ENCODE measurements at regions not wholly inside any gene's neighbourhood (a gene's known extent, or its start where the extent isn't known, plus 50 kb on each side); places are given as distances from the start of the nearest gene placed in this dataset.

DNA sequence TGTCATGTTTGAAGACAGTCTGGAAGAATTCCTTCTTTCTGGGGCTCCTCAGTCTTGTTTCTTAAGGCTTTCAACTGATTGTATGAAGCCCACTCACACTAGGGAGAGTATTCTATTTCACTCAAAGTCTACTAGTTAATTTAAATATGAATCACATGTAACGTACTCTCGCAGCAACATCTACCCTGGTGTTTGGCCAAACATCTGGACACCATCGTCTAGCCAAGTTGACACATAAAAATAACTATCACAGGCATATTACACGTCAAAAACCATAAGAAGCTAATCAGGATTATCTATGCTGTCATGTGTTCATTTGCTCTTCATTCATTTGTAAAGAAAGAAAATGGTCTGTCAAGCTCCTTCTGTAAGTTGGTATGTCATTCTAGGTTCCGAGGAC, 787.4 kb downstream of the KCNJ2 start:
- no peak overlapping the region for H3K4me2 ChIP-seq
- FAIRE-seq (no peak), ATAC-seq (no peak), DNase-seq (ENCODE audit: low read depth in 1 of 2, low spot score in 1 of 2) (no peak)
- ChIA-PET CTCF (no interaction called here), POLR2A (no interaction called here)
- no peak for TF ChIP-seq SMC3 (IDR thresholded peaks at IDR 0.05)
- TF ChIP-seq SREBF2 (IDR thresholded peaks at IDR 0.05) = no peak
- TF ChIP-seq KDM1A (IDR thresholded peaks at IDR 0.05; ENCODE audit: low read depth) = no peak
- TF ChIP-seq RCOR1 (IDR thresholded peaks at IDR 0.05; ENCODE audit: low read depth, low read length) = no peak
- TF ChIP-seq CBX8 (IDR thresholded peaks at IDR 0.05) = no peak
- no peak for TF ChIP-seq TFCP2L1 (CRISPR knock-in tag; IDR thresholded peaks at IDR 0.05)
- TF ChIP-seq, protein P1, sequence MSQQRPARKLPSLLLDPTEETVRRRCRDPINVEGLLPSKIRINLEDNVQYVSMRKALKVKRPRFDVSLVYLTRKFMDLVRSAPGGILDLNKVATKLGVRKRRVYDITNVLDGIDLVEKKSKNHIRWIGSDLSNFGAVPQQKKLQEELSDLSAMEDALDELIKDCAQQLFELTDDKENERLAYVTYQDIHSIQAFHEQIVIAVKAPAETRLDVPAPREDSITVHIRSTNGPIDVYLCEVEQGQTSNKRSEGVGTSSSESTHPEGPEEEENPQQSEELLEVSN (IDR thresholded peaks at IDR 0.05; ENCODE audit: borderline replicate concordance, low read depth) = no peak
- TF ChIP-seq JUN (IDR thresholded peaks at IDR 0.05) = no peak
- peaks cover 3% of the 10 kb centered on the region; the same call in 2 of the 3 replicates for H3K9me3 ChIP-seq
- no peak overlapping the region for H3K27ac ChIP-seq
- no peaks in the 10 kb centered on the region for H3K4me1 ChIP-seq
- H3K4me3 ChIP-seq = no peak overlapping the region
- 29% methylated on average over 5 of the region's 5 CpGs for WGBS (ENCODE audit: missing lambda C conversion rate)

DNA sequence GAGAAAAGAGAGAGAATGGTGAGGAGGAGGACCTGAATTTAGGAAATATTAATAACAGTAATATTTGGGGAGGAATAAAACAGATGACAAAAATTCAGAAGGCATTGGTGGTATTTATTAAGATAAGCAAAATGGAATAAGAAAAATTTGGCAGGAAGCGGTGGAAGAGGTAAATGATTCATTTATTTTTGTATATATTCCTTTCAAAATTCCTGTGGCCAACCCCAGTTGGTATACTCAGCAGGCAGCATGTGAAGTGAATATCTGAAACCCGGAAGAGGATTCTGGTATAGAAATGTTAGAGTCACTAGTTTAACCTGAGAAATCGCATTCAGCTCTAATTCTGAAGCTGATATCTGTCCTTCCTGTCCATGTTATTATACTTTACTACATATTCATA, 792.0 kb downstream of the KCNJ2 start:
- ATAC-seq (no peak), DNase-seq (ENCODE audit: low read depth in 1 of 2, low spot score in 1 of 2) (no peak), FAIRE-seq (no peak)
- TF ChIP-seq HOXB5 (CRISPR knock-in tag; IDR thresholded peaks at IDR 0.05) = no peak
- TF ChIP-seq, protein P1 (IDR thresholded peaks at IDR 0.05; ENCODE audit: borderline replicate concordance, low read depth) = no peak
- TF ChIP-seq, protein P2, sequence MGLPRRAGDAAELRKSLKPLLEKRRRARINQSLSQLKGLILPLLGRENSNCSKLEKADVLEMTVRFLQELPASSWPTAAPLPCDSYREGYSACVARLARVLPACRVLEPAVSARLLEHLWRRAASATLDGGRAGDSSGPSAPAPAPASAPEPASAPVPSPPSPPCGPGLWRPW (IDR thresholded peaks at IDR 0.05) = no peak
- TF ChIP-seq RNF2 (IDR thresholded peaks at IDR 0.05; ENCODE audit: borderline replicate concordance, low read depth) = no peak
- no peak for TF ChIP-seq MAZ (IDR thresholded peaks at IDR 0.05; ENCODE audit: borderline replicate concordance, low read depth, low read length)
- TF ChIP-seq MAFK (IDR thresholded peaks at IDR 0.05; ENCODE audit: partially characterized antibody) = no peak
- no peak for TF ChIP-seq RCOR1 (IDR thresholded peaks at IDR 0.05; ENCODE audit: low read depth, low read length)
- TF ChIP-seq RFX5 (IDR thresholded peaks at IDR 0.05) = no peak
- no peak for TF ChIP-seq MYC (IDR thresholded peaks at IDR 0.05; ENCODE audit: borderline replicate concordance, low read length)
- TF ChIP-seq CHD4 (IDR thresholded peaks at IDR 0.05; ENCODE audit: borderline replicate concordance) = no peak
- TF ChIP-seq HOXA7 (CRISPR knock-in tag; IDR thresholded peaks at IDR 0.05) = no peak
- TF ChIP-seq, protein P3, sequence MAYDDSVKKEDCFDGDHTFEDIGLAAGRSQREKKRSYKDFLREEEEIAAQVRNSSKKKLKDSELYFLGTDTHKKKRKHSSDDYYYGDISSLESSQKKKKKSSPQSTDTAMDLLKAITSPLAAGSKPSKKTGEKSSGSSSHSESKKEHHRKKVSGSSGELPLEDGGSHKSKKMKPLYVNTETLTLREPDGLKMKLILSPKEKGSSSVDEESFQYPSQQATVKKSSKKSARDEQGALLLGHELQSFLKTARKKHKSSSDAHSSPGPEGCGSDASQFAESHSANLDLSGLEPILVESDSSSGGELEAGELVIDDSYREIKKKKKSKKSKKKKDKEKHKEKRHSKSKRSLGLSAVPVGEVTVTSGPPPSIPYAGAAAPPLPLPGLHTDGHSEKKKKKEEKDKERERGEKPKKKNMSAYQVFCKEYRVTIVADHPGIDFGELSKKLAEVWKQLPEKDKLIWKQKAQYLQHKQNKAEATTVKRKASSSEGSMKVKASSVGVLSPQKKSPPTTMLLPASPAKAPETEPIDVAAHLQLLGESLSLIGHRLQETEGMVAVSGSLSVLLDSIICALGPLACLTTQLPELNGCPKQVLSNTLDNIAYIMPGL (CRISPR knock-in tag; IDR thresholded peaks at IDR 0.05; ENCODE audit: borderline replicate concordance) = no peak
- no peak for TF ChIP-seq ZNF302 (CRISPR knock-in tag; IDR thresholded peaks at IDR 0.05)
- TF ChIP-seq POLR2A (IDR thresholded peaks at IDR 0.05; ENCODE audit: low read length) = no peak
- no peak for TF ChIP-seq TP53 (CRISPR knock-in tag; IDR thresholded peaks at IDR 0.05)
- TF ChIP-seq, protein P4, sequence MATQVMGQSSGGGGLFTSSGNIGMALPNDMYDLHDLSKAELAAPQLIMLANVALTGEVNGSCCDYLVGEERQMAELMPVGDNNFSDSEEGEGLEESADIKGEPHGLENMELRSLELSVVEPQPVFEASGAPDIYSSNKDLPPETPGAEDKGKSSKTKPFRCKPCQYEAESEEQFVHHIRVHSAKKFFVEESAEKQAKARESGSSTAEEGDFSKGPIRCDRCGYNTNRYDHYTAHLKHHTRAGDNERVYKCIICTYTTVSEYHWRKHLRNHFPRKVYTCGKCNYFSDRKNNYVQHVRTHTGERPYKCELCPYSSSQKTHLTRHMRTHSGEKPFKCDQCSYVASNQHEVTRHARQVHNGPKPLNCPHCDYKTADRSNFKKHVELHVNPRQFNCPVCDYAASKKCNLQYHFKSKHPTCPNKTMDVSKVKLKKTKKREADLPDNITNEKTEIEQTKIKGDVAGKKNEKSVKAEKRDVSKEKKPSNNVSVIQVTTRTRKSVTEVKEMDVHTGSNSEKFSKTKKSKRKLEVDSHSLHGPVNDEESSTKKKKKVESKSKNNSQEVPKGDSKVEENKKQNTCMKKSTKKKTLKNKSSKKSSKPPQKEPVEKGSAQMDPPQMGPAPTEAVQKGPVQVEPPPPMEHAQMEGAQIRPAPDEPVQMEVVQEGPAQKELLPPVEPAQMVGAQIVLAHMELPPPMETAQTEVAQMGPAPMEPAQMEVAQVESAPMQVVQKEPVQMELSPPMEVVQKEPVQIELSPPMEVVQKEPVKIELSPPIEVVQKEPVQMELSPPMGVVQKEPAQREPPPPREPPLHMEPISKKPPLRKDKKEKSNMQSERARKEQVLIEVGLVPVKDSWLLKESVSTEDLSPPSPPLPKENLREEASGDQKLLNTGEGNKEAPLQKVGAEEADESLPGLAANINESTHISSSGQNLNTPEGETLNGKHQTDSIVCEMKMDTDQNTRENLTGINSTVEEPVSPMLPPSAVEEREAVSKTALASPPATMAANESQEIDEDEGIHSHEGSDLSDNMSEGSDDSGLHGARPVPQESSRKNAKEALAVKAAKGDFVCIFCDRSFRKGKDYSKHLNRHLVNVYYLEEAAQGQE (IDR thresholded peaks at IDR 0.05) = no peak
- TF ChIP-seq CHD2 (IDR thresholded peaks at IDR 0.05; ENCODE audit: low read length, partially characterized antibody) = no peak
- TF ChIP-seq CBX8 (IDR thresholded peaks at IDR 0.05) = no peak
- ChIA-PET POLR2A (no interaction called here), CTCF (no interaction called here)
- Histone ChIP-seq H3K4me3 (no peak overlapping the region), H3K27ac (no peak overlapping the region), H3K9me3 (peaks cover 3% of the 10 kb centered on the region; the same call in 2 of the 3 replicates), H3K4me1 (no peaks in the 10 kb centered on the region), H3K4me2 (no peak overlapping the region)
- 27% methylated on average over 3 of the region's 3 CpGs for WGBS (ENCODE audit: missing lambda C conversion rate)
